ENCODE measurements at regions not wholly inside any gene's neighbourhood (a gene's known extent, or its start where the extent isn't known, plus 50 kb on each side); places are given as distances from the start of the nearest gene placed in this dataset.

- no peak for TF ChIP-seq POLR2A (IDR thresholded peaks at IDR 0.05)
- no peak for TF ChIP-seq CTCF (IDR thresholded peaks at IDR 0.05)
Measured at GRCh38 chr20:51212816-51213215, 189.9 kb upstream of the KCNG1 start.

Data from adrenal gland (tissue), 5 donors.